ENCODE measurements at regions not wholly inside any gene's neighbourhood (a gene's known extent, or its start where the extent isn't known, plus 50 kb on each side); places are given as distances from the start of the nearest gene placed in this dataset.

DNA sequence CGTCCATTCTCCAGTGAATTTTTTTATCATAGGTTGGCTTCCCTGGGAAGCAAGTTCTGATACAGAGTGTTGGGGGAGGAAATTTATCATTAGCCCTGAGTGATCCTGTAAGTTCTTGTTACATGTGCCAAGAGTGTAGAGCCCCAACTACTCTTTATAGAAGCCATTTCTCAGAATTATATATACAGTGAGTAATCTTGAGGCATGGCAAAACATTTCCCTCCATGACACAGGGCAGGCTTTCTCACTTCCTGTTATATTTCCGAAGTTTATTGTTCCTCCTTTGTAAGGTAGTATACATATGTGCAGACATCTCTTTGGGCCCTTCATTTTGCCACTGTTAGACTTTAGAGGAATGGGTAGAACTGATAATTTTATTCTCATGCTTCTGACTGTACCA, 484.7 kb upstream of the NRXN1 start:
- TF ChIP-seq, protein P1, sequence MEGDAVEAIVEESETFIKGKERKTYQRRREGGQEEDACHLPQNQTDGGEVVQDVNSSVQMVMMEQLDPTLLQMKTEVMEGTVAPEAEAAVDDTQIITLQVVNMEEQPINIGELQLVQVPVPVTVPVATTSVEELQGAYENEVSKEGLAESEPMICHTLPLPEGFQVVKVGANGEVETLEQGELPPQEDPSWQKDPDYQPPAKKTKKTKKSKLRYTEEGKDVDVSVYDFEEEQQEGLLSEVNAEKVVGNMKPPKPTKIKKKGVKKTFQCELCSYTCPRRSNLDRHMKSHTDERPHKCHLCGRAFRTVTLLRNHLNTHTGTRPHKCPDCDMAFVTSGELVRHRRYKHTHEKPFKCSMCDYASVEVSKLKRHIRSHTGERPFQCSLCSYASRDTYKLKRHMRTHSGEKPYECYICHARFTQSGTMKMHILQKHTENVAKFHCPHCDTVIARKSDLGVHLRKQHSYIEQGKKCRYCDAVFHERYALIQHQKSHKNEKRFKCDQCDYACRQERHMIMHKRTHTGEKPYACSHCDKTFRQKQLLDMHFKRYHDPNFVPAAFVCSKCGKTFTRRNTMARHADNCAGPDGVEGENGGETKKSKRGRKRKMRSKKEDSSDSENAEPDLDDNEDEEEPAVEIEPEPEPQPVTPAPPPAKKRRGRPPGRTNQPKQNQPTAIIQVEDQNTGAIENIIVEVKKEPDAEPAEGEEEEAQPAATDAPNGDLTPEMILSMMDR (IDR thresholded peaks at IDR 0.05) = no peak
- TF ChIP-seq POLR2A (IDR thresholded peaks at IDR 0.05; ENCODE audit: low read length) = no peak
- no peak for TF ChIP-seq KDM1A (IDR thresholded peaks at IDR 0.05; ENCODE audit: low read depth)
- TF ChIP-seq EHMT2 (IDR thresholded peaks at IDR 0.05; ENCODE audit: low read depth) = no peak
- no peak for TF ChIP-seq CEBPB (IDR thresholded peaks at IDR 0.05)
- no peak for TF ChIP-seq CBX8 (IDR thresholded peaks at IDR 0.05)
- TF ChIP-seq NR3C1 (IDR thresholded peaks at IDR 0.05) = no peak
- TF ChIP-seq EP300 (IDR thresholded peaks at IDR 0.05) = no peak
- no peak for TF ChIP-seq FOSL2 (IDR thresholded peaks at IDR 0.05)
- TF ChIP-seq FOSL2 (CRISPR knock-in tag; IDR thresholded peaks at IDR 0.05) = no peak

Measured in A549 (cell line).